ENCODE measurements at regions not wholly inside any gene's neighbourhood (a gene's known extent, or its start where the extent isn't known, plus 50 kb on each side); places are given as distances from the start of the nearest gene placed in this dataset.

GRCh38 chr20:58048096-58048702, 180.3 kb downstream of the ANKRD60 start:
- DNase-seq (ENCODE audit: insufficient read length, low spot score), result no peak
- FAIRE-seq, result no peak
- TF ChIP-seq, protein P1, sequence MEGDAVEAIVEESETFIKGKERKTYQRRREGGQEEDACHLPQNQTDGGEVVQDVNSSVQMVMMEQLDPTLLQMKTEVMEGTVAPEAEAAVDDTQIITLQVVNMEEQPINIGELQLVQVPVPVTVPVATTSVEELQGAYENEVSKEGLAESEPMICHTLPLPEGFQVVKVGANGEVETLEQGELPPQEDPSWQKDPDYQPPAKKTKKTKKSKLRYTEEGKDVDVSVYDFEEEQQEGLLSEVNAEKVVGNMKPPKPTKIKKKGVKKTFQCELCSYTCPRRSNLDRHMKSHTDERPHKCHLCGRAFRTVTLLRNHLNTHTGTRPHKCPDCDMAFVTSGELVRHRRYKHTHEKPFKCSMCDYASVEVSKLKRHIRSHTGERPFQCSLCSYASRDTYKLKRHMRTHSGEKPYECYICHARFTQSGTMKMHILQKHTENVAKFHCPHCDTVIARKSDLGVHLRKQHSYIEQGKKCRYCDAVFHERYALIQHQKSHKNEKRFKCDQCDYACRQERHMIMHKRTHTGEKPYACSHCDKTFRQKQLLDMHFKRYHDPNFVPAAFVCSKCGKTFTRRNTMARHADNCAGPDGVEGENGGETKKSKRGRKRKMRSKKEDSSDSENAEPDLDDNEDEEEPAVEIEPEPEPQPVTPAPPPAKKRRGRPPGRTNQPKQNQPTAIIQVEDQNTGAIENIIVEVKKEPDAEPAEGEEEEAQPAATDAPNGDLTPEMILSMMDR (IDR thresholded peaks at IDR 0.05; ENCODE audit: insufficient read depth, missing control alignments), result no peak

DNA sequence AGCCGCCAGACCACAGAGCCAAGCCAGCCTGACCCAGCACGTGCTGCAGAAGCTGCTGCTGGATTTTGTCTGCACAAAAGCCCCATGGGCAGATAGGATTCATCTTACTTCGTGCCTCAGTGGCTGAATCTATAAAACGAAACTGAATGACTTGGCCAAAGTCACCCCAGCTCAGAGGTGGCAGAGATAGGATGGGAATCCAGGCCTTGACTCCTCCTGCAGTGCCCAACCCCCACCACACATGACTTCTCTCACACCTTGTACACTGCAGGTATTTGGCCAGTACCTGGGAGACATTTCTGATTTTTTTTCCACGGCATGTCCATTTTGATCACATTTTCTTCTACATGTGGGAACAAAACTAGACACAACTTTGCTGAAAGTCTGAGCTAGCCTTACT, 182.1 kb downstream of the ANKRD60 start:
- FAIRE-seq, result no peak
- TF ChIP-seq, protein P1 (IDR thresholded peaks at IDR 0.05; ENCODE audit: insufficient read depth, missing control alignments), result no peak
- DNase-seq (ENCODE audit: insufficient read length, low spot score), result no peak

DNA sequence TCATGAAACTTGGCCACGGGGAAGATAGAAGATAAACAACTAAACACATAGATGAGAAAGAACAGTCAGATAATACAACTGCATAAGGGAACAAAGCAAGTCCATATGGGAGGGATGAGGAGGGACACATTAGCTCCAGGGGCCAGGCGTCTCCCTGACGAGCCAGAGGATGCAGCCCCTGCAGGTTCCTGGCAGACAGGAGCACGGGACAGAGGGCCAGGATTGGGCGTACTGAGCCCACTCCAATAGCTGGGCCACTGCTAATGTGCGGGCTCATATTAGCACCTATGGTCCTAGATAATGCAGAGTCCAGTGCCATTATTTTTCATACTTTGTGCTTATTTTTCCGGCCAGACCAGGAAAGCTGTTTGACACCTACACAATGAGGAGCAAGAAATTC, 182.9 kb downstream of the ANKRD60 start:
- FAIRE-seq (no peak), DNase-seq (ENCODE audit: insufficient read length, low spot score) (no peak)
- TF ChIP-seq, protein P1 (IDR thresholded peaks at IDR 0.05; ENCODE audit: insufficient read depth, missing control alignments), result no peak

GRCh38 chr20:58044931-58045555, 183.4 kb downstream of the ANKRD60 start:
- no peak for FAIRE-seq
- TF ChIP-seq, protein P1 (IDR thresholded peaks at IDR 0.05; ENCODE audit: insufficient read depth, missing control alignments), result no peak
- DNase-seq (ENCODE audit: insufficient read length, low spot score), result no peak

DNA sequence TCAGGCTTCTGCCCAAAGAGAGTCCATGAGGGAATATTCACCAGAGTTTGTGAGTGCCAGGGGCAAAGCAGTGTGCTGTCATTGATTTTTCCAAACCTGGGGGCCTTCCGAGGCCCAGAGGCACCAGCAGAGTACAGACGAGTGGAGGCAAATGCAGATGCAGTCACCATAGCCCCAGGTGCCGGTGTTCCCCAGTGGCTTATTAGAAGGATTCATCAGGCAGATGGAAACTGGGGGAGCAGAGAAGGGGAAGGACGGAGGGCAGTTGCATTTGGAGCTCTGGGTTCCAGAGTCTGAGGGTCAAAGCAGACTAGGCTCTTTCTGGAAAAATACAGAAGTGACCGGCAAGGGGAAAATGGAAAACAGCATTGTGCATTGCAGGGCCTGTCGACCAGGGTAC, 184.2 kb downstream of the ANKRD60 start:
- FAIRE-seq (no peak), DNase-seq (ENCODE audit: insufficient read length, low spot score) (no peak)
- TF ChIP-seq, protein P1 (IDR thresholded peaks at IDR 0.05; ENCODE audit: insufficient read depth, missing control alignments), result no peak

DNA sequence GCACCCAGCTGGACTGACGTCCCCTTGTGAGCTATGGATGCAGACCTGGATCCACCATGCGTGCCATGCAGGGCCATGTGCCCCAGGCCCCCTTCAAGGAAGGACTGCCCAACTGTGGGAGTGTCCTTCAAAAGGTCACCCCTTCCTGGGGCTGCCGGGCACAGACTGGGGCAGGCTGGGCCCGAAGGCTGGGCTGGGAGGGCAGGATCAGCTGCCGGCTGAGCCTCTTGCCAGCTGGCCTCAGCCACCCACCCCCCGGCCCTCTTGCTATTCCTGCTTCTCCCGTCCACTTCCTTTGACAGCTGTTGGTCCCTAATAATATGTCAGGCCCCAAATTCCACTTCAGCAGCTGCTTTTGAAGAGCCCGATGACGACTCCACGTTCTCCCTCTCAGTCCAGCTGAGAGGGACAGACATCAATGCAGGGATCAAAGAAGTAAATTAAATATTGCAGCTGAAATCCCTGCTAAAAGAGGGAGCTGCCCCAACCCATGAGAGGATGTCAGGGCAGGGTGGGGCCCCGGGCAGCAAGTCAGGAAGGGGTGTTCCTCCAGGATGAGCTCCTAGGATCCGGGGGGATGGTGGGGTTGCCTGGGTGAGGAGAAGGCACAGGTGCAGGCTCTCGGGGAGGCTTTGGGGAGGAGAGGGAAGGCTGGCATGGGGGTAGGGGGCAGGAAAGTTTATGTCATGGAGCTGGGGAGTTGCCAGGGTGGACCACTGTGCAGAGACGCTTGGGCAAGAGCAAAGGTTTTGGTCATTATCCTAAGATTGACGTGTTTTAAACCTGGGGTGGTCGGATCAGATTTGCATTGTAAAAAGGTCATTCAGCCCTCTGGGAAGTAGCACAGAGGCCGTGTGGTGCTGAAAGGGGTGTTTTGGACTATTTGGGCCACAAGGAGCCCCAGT, 185.0 kb downstream of the ANKRD60 start:
- TF ChIP-seq, protein P1 (IDR thresholded peaks at IDR 0.05; ENCODE audit: insufficient read depth, missing control alignments), result no peak
- no peak for DNase-seq (ENCODE audit: insufficient read length, low spot score)
- no peak for FAIRE-seq
